ENCODE measurements at regions not wholly inside any gene's neighbourhood (a gene's known extent, or its start where the extent isn't known, plus 50 kb on each side); places are given as distances from the start of the nearest gene placed in this dataset.

GRCh38 chr16:5865236-5865635, 767.6 kb upstream of the EEF2KMT start:
- TF ChIP-seq GLIS3 (CRISPR knock-in tag; IDR thresholded peaks at IDR 0.05) (no peak), RARB (CRISPR knock-in tag; IDR thresholded peaks at IDR 0.05) (no peak), PATZ1 (CRISPR knock-in tag; IDR thresholded peaks at IDR 0.05; ENCODE audit: borderline replicate concordance) (no peak), ZFP30 (CRISPR knock-in tag; IDR thresholded peaks at IDR 0.05) (no peak), BACH2 (CRISPR knock-in tag; IDR thresholded peaks at IDR 0.05; ENCODE audit: borderline replicate concordance) (no peak), PPARA (CRISPR knock-in tag; IDR thresholded peaks at IDR 0.05; ENCODE audit: borderline replicate concordance) (no peak), ZC3H10 (CRISPR knock-in tag; IDR thresholded peaks at IDR 0.05) (no peak), ARNTL (CRISPR knock-in tag; IDR thresholded peaks at IDR 0.05; ENCODE audit: borderline replicate concordance, low read depth) (no peak), POU6F1 (CRISPR knock-in tag; IDR thresholded peaks at IDR 0.05; ENCODE audit: borderline replicate concordance, low read depth) (no peak)

Measured in SK-N-SH treated with all-trans-retinoic acid at 6 μM for 48 hours (cell line).